ENCODE measurements at regions not wholly inside any gene's neighbourhood (a gene's known extent, or its start where the extent isn't known, plus 50 kb on each side); places are given as distances from the start of the nearest gene placed in this dataset.
A peak's percentile ranks its signal among the peaks of the same experiment; 100 is the strongest.

DNA sequence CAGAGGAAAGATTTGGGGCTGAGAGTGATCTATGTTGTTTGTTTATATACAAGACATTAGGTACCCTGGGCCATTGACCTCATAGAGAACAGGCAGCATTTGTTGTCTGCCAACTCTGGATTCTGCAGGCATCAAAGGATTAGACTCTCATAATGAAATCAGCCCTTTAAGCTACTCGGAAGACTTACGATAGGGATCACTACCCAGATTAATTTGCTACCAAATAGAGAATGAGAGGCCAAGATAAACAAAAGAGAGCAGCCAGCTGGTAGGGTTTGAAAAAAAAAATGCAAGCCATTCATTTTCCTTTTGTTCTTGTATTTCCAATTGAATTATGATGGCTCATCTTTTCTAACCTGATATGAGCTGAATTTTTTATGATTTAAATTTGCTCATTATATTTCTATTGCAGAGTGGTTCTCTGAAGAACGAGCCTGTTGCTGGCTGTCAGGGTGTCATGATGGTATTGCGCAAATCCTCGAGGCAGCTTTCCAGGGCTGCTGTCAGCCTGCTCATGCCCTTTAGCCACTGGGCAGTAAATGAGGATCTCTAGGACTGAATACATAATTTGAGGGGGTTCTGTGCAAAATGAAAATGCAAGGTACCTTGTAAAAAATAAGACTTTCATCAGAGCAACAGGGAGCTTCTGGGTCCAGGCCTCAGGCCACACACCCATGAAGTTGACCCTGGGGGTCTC, 116.4 kb upstream of the KCNJ15 start:
- WGBS, 2 experiments (ENCODE audit: low coverage in 1 of 2, low lambda C conversion rate in 2 of 2, missing lambda C conversion rate in 2 of 2) = 8 to 12% methylated on average over 5 of the region's 5 CpGs
- no peak overlapping the region for H2AFZ ChIP-seq
- peak overlapping the region; percentile 22 for H3K27ac ChIP-seq

GRCh38 chr21:38142224-38142623, 114.6 kb upstream of the KCNJ15 start:
- H3K9me2 ChIP-seq (ENCODE audit: insufficient read depth) = no peaks in the 10 kb centered on the region
- no peak overlapping the region for H3K27ac ChIP-seq
- no peaks in the 10 kb centered on the region for H4K20me1 ChIP-seq (ENCODE audit: insufficient read depth)
- H3K9me3 ChIP-seq (ENCODE audit: low read depth) = no peaks in the 10 kb centered on the region
- no peaks in the 10 kb centered on the region for H3K27me3 ChIP-seq (replicated peaks; ENCODE audit: insufficient read depth)
- H3K79me2 ChIP-seq (ENCODE audit: insufficient read depth) = no peaks in the 10 kb centered on the region
- no peaks in the 10 kb centered on the region for H3K36me3 ChIP-seq (ENCODE audit: low read depth)
- H3K4me1 ChIP-seq (ENCODE audit: insufficient read depth) = peaks cover 27% of the 10 kb centered on the region
- H3K4me2 ChIP-seq (ENCODE audit: unreplicated experiment) = no peak overlapping the region
- peaks cover 19% of the 10 kb centered on the region; the same call in 1 of the 2 replicates for H3F3A ChIP-seq (ENCODE audit: insufficient read depth)
- H3K9ac ChIP-seq = no peak overlapping the region
- no peak overlapping the region for H3K4me3 ChIP-seq
- TF ChIP-seq EZH2phosphoT487 (IDR thresholded peaks at IDR 0.05; ENCODE audit: insufficient read depth, low read depth) (no peak), EZH2 (IDR thresholded peaks at IDR 0.05; ENCODE audit: insufficient read depth, poor library complexity, severe bottlenecking) (no peak)
- no peak overlapping the region for H2AFZ ChIP-seq
- no peak for DNase-seq
- in situ Hi-C loops (cut with MboI) = no loop called here

More for the DNA sequence above, 116.4 kb upstream of the KCNJ15 start:
- peaks cover 26% of the 10 kb centered on the region; the same call in 1 of the 2 replicates for H3F3A ChIP-seq (ENCODE audit: insufficient read depth)
- in situ Hi-C loops (cut with MboI) = no loop called here
- H3K36me3 ChIP-seq (ENCODE audit: low read depth) = no peaks in the 10 kb centered on the region
- H3K9ac ChIP-seq = no peak overlapping the region
- no peak overlapping the region for H3K4me3 ChIP-seq
- no peaks in the 10 kb centered on the region for H3K9me3 ChIP-seq (ENCODE audit: low read depth)
- H3K27me3 ChIP-seq (replicated peaks; ENCODE audit: insufficient read depth) = no peaks in the 10 kb centered on the region
- H3K4me2 ChIP-seq (ENCODE audit: unreplicated experiment) = no peak overlapping the region
- peaks cover 37% of the 10 kb centered on the region for H3K4me1 ChIP-seq (ENCODE audit: insufficient read depth)
- no peaks in the 10 kb centered on the region for H3K9me2 ChIP-seq (ENCODE audit: insufficient read depth)
- H3K79me2 ChIP-seq (ENCODE audit: insufficient read depth) = no peaks in the 10 kb centered on the region
- peak; percentile 72 for DNase-seq
- no peak for TF ChIP-seq EZH2phosphoT487 (IDR thresholded peaks at IDR 0.05; ENCODE audit: insufficient read depth, low read depth)
- TF ChIP-seq EZH2 (IDR thresholded peaks at IDR 0.05; ENCODE audit: insufficient read depth, poor library complexity, severe bottlenecking) = no peak
- H4K20me1 ChIP-seq (ENCODE audit: insufficient read depth) = no peaks in the 10 kb centered on the region

GRCh38 chr21:38144193-38144592, 112.6 kb upstream of the KCNJ15 start:
- Histone ChIP-seq H3K27ac (no peak overlapping the region), H2AFZ (no peak overlapping the region), H3K27me3 (replicated peaks; ENCODE audit: insufficient read depth) (no peaks in the 10 kb centered on the region), H3K36me3 (ENCODE audit: low read depth) (no peaks in the 10 kb centered on the region), H3F3A (ENCODE audit: insufficient read depth) (peaks cover 16% of the 10 kb centered on the region; the same call in 1 of the 2 replicates), H3K79me2 (ENCODE audit: insufficient read depth) (no peaks in the 10 kb centered on the region), H3K9ac (no peak overlapping the region), H3K4me3 (no peak overlapping the region), H3K9me2 (ENCODE audit: insufficient read depth) (no peaks in the 10 kb centered on the region), H3K9me3 (ENCODE audit: low read depth) (no peaks in the 10 kb centered on the region), H3K4me2 (ENCODE audit: unreplicated experiment) (no peak overlapping the region), H3K4me1 (ENCODE audit: insufficient read depth) (peaks cover 22% of the 10 kb centered on the region), H4K20me1 (ENCODE audit: insufficient read depth) (no peaks in the 10 kb centered on the region)
- in situ Hi-C loops (cut with MboI) = no loop called here
- WGBS, 2 experiments (ENCODE audit: low coverage in 1 of 2, low lambda C conversion rate in 2 of 2, missing lambda C conversion rate in 2 of 2) = 42 to 45% methylated on average over 3 of the region's 3 CpGs
- no peak for DNase-seq
- TF ChIP-seq EZH2 (IDR thresholded peaks at IDR 0.05; ENCODE audit: insufficient read depth, poor library complexity, severe bottlenecking) = no peak

GRCh38 chr21:38145104-38145503, 111.7 kb upstream of the KCNJ15 start:
- in situ Hi-C loops (cut with MboI) = no loop called here
- H3K9me2 ChIP-seq (ENCODE audit: insufficient read depth) = no peaks in the 10 kb centered on the region
- no peaks in the 10 kb centered on the region for H3K79me2 ChIP-seq (ENCODE audit: insufficient read depth)
- H3K9ac ChIP-seq = no peak overlapping the region
- H3K4me3 ChIP-seq = no peak overlapping the region
- DNase-seq = no peak
- no peaks in the 10 kb centered on the region for H3K27me3 ChIP-seq (replicated peaks; ENCODE audit: insufficient read depth)
- no peak overlapping the region for H3K27ac ChIP-seq
- no peak overlapping the region for H3K4me2 ChIP-seq (ENCODE audit: unreplicated experiment)
- no peaks in the 10 kb centered on the region for H4K20me1 ChIP-seq (ENCODE audit: insufficient read depth)
- H3K4me1 ChIP-seq (ENCODE audit: insufficient read depth) = peaks cover 13% of the 10 kb centered on the region
- no peaks in the 10 kb centered on the region for H3K36me3 ChIP-seq (ENCODE audit: low read depth)
- TF ChIP-seq EZH2phosphoT487 (IDR thresholded peaks at IDR 0.05; ENCODE audit: insufficient read depth, low read depth) (no peak), EZH2 (IDR thresholded peaks at IDR 0.05; ENCODE audit: insufficient read depth, poor library complexity, severe bottlenecking) (no peak)
- peaks cover 7% of the 10 kb centered on the region; the same call in 1 of the 2 replicates for H3F3A ChIP-seq (ENCODE audit: insufficient read depth)
- no peaks in the 10 kb centered on the region for H3K9me3 ChIP-seq (ENCODE audit: low read depth)
- no peak overlapping the region for H2AFZ ChIP-seq

DNA sequence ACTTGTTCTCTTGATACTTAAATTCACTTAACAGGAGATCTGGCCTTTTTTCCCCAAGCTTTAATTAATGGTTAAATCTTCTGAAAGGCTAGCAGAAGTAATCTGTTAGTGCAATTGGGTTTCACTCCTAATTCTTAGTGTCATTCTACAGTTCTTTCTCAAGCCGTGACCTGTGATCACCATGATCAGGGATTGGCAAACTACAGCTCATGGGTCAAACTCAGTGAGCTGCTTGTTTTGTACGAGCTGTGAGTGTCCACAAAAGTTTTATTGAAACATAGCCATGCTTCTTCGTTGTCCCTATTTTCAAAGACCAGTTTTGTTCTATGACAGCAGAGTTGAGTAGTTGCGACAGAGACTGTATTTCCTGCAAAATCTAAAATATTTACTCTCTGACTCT, 109.4 kb upstream of the KCNJ15 start:
- TF ChIP-seq EZH2phosphoT487 (IDR thresholded peaks at IDR 0.05; ENCODE audit: insufficient read depth, low read depth) = no peak
- TF ChIP-seq EZH2 (IDR thresholded peaks at IDR 0.05; ENCODE audit: insufficient read depth, poor library complexity, severe bottlenecking) = no peak
- H3K4me1 ChIP-seq (ENCODE audit: insufficient read depth) = peaks cover 13% of the 10 kb centered on the region
- H3K9me3 ChIP-seq (ENCODE audit: low read depth) = no peaks in the 10 kb centered on the region
- in situ Hi-C loops (cut with MboI) = no loop called here
- no peaks in the 10 kb centered on the region for H3K79me2 ChIP-seq (ENCODE audit: insufficient read depth)
- WGBS, 2 experiments (ENCODE audit: low coverage in 1 of 2, low lambda C conversion rate in 2 of 2, missing lambda C conversion rate in 2 of 2) = 50 to 52% methylated on average over 4 of the region's 4 CpGs
- no peak overlapping the region for H3K4me2 ChIP-seq (ENCODE audit: unreplicated experiment)
- H3K9ac ChIP-seq = no peak overlapping the region
- H3F3A ChIP-seq (ENCODE audit: insufficient read depth) = 0 out of 2 replicates have a peak, but pooled peaks cover 6% of the 10 kb centered on the region
- no peak overlapping the region for H3K4me3 ChIP-seq
- no peaks in the 10 kb centered on the region for H3K9me2 ChIP-seq (ENCODE audit: insufficient read depth)
- no peaks in the 10 kb centered on the region for H4K20me1 ChIP-seq (ENCODE audit: insufficient read depth)
- no peak overlapping the region for H3K27ac ChIP-seq
- DNase-seq = no peak
- no peak overlapping the region for H2AFZ ChIP-seq
- H3K36me3 ChIP-seq (ENCODE audit: low read depth) = no peaks in the 10 kb centered on the region
- H3K27me3 ChIP-seq (replicated peaks; ENCODE audit: insufficient read depth) = no peaks in the 10 kb centered on the region
